Myocyte (in vitro differentiated cells): ENCODE measurements at regions not wholly inside any gene's neighbourhood (a gene's known extent, or its start where the extent isn't known, plus 50 kb on each side); places are given as distances from the start of the nearest gene placed in this dataset.
"Not testable (repeated sequence)": the region's sequence is repeated elsewhere in the genome, so short reads cannot be mapped to it uniquely, and the experiment has no call there.

ENCODE experiments used
- DNase-seq: peaks from one replicate; pipeline ENCODE4 v3.0.0-alpha.2; 2012; ENCODE audit warnings: low read depth

DNA sequence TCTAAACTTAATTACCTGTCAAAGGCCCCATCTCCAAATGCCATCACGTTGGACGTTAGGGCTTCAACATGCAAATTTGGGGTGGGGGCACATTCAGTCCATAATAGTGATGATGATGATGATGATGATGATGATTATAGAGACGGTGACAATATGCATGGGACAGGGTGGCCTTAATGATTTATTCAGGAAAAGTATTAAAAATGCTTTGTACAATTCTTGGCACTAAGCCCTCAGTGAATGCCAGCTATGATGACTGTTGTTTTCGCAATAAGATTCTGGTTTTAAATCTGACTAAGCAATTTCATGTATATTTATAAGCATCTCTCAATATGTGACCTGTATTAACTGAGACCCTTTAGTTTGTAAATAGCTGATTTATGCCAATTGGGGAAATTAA is 106.3 kb downstream of the C16orf95 start:
- DNase-seq: no peak

DNA sequence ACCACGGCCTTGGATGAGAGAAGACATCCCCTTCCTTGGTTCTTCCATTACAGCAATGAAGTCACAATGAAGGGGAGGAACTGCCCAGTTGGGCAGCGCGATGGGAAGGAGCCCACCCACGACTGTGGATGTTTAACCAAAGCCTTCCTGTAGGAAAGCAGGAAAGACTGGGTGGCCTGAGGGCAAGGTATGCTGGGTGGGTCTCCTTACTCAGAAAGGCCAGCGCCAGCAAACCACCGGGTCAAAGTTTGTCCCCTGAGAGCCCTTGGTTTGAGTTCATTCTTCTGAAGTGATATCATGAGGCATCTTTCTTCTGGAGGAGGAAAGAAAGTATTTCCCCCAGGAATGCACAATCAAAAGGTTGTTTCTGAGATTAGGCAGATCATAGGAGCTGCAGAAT is 105.2 kb downstream of the C16orf95 start:
- no peak for DNase-seq

DNA sequence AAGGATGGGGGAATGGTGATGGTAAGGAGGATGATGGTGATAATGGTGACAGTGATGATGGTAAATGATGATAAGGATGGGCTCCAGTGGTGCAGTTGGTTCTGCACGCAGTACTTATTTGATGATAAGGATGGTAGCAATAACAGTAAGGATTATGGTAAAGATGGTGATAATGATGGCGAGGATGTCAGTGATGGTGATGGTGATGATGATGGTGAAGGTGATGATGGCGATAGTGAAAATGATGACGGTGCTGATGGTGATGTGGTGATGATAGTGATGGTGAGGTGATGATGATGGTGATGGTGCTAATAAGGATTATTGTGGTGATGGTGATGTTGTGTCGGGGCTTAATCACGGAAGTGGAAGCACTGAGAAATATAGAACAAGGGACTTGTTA is 103.7 kb downstream of the C16orf95 start:
- DNase-seq: no peak

DNA sequence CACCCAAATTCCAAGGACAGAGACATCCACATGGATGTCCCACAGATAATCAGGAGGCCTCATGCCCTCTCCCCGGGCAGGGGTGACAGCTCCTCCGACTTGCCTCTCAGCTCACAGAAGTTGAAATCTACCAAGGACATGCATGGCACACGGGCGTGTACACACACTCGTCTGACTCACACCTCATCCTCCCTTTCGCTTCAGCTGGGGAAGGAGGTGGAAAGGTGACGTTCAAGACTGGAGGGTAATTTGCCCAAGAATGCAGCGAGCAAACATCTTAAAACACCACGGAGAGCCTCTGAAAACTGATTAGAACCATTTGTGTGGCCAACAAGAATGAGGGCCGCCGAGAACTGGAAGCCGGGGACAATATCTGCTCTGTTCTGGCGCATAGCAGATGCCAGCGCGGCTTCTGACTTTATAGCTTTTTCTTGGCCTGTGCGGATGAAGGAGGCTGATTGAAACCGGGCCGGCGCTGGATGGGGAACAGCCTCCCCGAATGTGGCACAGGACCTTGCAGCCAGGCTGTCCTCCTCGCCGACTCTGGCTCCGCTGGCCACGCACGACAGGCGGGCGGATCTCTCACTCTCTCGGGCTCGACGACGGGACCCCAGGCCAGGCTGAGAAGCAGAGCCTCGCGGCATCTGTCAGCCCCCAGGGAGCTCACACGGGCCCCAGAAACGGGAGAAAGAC is 100.9 kb downstream of the C16orf95 start:
- DNase-seq: no peak

DNA sequence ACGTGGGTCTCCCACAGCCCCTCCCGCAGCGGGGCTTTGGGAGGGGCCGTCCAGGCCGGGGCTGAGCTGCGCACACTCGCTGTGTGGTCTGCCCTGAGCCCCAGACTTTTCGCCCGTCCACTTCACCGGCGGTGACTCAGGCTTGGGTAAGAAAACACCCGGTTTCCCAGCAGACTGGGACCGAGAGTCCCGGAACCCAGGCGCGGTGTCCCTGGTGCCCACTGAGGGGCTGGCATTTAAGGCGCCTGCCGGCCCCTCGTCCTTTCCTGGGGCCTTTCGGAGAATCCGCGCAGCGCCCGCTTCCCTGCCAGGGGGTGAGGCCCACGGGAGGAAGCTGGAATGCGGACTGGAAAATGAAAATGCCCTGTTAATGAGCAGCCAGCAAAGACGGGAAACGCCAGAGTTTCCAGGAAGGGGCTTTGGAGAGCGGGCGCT is 100.3 kb downstream of the C16orf95 start:
- DNase-seq: no peak

DNA sequence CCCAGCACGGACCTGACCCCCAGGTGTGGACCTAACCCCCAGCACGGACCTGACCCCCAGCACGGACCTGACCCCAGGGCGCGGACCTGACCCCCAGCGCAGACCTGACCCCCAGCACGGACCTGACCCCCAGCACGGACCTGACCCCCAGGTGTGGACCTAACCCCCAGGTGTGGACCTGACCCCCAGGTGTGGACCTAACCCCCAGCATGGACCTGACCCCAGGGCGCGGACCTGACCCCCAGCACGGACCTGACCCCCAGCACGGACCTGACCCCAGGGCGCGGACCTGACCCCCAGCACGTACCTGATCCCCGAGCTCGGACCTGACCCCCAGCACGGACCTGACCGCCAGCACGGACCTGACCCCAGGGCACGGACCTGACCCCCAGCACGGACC is 99.4 kb downstream of the C16orf95 start:
- DNase-seq: not testable (repeated sequence)

DNA sequence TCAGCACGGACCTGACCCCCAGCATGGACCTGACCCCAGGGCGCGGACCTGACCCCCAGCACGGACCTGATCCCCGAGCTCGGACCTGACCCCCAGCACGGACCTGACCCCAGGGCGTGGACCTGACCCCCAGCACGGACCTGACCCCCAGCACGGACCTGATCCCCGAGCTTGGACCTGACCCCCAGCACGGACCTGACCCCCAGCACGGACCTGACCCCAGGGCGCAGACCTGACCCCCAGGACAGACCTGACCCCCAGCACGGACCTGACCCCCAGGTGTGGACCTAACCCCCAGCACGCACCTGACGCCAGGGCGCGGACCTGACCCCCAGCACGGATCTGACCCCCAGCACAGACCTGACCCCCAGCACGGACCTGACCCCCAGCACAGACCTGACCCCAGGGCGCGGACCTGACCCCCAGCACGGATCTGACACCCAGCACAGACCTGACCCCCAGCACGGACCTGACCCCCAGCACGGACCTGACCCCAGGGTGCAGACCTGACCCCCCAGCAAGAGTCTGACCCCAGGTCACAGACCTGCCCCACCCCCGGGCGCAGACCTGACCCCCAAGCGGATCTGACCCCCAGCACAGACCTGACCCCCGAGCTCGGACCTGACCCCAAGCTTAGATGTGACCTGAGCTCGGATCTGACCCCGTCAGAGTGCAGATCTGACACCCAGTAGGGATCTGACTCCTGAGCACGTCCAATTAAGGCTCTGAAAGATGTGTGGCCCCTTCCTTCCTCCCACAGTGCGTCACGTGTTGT is 98.7 kb downstream of the C16orf95 start:
- no peak for DNase-seq

DNA sequence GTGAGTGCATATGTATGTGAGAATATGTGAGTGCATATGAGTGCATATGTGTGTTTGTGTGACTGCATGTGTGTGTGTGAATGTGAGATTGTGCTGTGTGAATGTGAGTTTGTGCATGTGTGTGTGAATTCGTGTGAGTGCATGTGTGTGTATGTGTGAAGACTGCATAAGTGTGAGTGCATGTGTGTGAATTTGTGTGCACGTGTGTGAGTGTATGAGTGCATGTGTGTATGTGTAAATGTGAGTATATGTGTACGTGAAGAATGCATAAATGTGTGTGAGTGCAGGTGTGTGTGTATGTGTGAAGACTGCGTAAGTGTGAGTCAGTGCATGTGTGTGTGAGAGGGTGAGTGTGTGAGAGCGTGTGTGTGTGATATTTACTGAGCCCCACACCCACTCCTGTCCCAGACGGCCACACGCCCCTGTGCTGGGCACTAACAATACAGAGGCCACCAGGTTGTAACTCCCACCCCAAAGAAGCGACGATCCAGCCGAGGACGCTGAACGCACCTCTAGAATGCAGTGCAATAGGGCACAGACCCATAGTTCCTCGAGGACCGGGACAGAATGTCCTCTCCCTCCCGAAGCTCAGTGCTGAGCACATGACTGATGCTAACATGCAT is 97.8 kb downstream of the C16orf95 start:
- no peak for DNase-seq

DNA sequence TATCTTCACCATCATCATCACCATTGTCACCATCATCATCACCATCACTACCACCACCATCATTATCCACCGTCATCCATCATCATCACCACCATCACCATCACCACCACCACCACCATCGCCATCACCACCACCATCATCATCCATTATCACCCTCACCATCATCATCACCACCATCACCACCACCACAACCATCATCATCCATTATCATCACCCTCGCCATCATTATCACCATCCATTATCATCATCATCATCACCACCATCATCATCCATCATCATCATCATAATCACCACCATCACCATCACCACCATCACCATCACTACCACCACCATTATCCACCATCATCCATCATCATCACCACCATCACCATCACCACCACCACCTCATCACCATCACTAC is 95.6 kb downstream of the C16orf95 start:
- no peak for DNase-seq

DNA sequence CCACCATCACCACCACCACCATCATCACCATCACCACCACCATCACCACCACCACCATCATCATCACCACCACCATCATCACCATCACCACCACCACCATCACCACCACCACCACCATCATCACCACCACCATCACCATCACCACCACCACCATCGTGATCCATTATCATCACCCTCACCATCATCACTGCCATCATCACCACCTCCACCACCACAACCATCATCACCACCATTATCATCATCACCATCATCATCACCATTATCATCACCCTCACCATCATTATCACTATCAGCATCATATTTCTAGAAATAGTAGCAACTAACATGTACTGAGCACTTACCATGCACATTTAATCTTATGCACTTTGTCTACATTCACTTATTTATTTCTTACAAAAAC is 94.9 kb downstream of the C16orf95 start:
- no peak for DNase-seq

DNA sequence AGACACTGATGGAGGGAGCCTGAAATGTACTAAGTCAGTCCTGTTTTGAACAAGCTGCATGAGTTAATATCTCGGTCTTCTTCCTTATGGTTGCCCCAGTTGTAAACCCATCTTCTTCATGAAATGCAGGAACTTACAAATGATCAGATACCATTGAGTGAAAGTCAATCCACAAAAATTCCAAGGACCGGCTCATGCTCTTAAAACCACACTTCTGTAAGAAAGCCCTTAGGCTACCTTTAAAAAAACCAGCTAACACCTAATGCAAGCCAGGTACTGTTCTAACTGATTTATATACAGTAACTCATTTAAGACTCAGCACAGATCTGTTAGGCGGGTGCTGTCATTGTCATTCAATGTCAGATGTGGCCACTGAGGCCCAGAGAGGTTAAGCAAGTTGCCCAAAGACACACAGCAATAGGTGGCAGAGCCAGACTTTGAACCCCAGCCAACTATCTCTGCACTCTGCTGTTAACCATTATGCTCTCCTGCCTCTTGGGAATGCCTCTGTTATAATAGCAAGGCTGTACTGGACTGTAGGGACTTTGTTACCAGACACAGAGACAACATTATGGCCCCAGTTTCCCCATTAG is 93.4 kb downstream of the C16orf95 start:
- no peak for DNase-seq

DNA sequence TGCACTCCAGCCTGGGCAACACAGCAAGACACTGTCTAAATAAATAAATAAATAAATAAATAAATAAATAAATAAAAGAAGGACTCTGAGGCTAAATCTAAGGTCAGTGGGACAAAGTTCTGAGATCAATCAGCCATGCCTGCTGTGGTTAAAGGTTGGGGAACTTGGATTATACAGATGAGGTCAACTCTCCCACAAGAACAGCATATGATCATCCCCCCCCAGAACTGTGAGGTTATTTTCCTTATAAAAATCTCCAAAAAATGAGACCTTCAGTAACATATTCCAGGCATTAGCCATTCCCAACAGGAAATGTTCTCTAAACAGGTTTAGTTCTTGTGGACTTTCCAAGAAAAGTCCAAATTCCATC is 90.3 kb downstream of the C16orf95 start:
- no peak for DNase-seq

DNA sequence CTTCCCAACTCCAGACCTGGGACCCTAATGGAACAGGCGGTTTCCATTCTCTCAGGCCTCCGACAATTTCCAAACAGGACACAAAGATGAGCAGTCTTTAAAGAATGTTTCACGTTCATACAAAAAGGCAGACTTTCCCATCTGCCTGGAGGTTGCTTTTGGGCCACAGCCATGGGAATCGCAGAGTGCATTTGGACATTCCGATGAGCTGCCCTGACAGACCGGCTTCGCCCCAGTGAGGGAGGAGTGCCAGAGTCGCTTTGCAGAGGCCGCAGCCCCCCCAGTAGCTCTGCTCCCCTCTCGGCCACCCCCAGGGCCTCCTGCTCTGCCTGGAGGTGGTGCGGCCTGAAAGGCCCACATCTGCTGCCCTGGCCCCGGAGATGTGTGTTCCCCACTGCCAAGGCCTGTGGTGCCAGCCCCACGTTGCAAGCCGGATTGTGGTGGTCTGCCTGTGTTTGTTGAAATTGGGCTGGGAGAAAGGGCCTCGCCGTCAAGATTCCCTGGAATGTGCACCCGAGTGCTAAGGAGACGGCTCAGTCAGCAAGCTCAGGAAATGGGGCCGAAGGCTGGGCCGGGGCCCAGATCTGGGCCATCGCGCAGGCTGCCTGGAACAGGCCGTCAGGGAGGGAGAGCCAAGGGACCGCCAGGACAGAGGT is 89.8 kb downstream of the C16orf95 start:
- no peak for DNase-seq

DNA sequence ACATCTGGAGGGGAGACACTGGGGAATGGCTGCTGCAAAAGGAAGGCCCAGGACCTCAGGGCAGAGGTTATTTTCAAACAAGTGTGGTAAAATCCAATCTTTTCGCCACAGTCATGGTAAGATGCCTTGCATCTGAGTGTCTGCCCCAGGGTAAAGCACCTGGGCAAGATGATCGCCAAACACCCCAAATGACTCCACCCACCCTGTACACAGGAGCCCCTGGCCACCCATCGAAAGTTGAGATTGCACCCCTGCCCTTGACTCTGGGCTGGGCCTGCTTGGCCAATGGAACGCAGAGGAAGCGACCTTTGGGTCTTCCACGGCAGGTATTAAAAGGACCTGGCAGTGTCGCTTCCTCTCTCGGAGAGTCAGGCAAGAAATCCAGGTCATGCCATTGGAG is 88.8 kb downstream of the C16orf95 start:
- DNase-seq: no peak

DNA sequence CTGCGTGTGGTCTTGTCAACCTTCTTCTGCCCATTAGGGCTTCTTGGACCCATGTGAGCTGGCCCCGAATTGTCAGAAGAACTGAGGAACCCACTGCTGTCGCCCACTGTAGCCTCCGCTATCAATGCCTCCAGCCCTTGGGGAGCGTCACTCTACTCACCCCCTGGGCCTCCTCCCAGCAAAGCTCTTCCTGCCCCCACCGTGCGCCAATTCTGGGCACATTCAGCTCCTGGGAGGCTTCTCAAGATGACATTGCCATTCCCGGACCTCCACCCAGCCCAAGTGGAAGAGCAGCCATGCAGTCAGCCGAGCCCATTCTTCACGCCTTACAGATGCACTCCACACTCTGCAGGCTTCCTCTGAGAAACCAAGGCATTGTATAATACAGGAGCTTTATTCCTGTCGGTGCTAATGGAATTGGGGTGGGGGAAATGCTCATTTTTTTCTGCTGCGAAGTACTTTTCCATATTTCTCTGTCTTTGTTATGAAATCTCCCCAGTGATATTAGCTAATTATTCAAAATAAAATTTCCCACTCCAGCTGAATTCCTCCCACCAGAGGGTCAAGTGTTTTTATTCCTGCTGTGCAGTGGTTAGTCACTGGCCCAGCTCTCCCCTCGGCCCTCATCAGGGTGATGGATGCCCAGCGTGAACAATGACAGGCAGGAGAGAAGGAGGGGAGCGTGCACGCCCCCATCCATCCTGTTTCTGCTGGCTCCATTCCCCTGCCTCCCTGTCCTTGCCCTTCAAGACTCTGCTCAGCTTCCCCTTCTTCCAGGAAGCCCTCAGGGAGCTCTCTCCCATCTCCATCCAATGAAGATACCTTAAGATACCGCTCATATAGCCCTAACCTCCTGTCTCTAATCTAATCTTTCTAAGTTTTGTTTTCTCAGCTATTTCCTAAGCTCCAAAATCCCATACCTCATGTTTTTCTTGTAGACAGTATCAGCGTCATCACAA is 87.7 kb downstream of the C16orf95 start:
- no peak for DNase-seq

DNA sequence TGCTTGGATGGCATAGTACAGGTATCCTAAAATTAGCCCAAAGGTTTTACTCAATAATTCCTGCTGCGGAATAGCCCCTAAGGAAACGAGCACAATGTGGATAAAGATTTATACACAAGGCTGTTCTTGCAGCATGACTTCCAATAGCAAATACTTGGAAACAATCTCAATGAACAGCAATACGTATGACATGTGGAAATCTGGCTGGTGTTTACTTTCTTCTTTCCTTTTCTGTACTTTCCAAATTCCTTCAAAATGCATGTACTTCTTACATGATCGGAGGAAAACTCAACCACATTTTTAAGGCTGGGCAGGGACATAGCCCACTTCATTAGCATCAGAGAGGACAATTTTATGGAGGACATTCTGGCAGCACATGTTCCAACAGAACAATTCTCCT is 86.6 kb downstream of the C16orf95 start:
- DNase-seq: no peak

DNA sequence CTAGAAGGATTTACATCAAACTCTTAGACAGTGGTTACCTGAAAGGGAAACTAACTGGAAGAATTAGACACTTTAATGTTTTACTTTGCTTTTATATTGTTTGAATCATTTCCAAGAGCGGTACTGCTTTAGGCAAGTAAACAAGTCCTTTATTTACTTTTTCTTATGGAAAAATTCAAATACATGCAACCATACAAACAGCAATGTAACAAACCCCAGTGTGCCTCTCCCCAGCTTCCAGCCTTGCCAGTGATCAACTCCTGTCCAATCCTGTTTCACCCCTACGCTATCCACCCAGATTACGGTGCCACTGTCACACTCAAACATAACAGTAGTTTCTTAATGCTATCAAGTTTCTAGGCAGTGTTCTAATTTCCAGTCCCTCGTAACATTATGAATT is 85.9 kb downstream of the C16orf95 start:
- no peak for DNase-seq

DNA sequence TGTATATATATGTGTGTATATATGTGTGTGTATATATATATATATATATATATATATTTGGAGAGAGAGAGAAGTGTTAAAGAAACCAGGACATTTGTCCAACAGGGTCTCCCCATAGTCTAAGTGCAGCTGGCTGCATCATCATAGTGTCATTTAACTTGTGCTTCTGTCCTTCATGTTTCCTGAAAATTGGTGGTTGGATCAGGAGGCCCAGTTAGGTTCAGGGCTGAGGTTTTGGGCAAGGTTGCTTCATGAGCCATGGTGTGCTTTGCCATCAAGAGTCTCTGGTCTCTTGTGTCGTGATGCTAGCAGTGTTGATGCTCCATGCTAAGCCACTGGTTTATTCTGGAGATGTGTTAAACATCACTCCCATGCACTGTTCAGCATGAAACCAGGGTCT is 85.3 kb downstream of the C16orf95 start:
- DNase-seq: no peak

DNA sequence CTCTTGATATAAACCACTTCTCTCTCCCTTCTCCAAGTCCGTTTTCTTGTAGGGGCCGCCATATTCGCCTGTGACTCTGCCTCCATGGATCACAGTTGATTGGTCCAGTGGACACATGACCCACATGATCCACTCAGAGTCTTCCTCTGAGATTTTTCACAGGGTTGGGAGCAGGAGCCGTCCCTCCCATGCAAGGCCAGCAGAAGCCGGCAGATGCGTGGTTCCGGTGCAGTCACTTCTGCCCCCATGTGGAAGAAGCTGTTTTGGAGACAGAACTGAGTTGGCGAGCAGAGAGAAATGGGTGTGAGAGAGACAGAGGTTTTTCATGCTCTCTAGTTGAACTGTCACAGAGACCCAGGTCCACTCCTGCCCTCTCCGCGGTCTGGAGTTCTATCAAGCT is 83.3 kb downstream of the C16orf95 start:
- DNase-seq: no peak

DNA sequence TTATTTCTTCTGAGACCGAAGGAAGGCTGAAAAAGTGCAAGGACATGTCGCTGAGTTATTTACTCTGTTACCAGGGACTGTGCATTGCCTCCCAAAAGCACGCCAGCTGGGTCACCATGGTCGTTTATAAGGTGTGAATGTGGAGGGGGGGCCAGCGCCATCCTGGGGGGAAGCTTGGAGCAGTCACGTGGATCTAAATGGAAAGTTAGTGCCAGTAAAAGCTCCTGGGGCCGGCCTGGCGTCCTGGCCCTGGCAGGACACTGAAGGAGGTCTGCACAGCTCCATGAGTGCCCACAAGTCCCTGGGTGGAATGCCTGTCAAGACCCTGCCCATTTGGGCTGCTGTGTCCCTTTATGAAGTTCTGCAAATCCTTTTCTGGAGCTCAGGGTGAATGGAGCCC is 82.6 kb downstream of the C16orf95 start:
- DNase-seq: no peak
